ENCODE measurements at regions not wholly inside any gene's neighbourhood (a gene's known extent, or its start where the extent isn't known, plus 50 kb on each side); places are given as distances from the start of the nearest gene placed in this dataset.

DNA sequence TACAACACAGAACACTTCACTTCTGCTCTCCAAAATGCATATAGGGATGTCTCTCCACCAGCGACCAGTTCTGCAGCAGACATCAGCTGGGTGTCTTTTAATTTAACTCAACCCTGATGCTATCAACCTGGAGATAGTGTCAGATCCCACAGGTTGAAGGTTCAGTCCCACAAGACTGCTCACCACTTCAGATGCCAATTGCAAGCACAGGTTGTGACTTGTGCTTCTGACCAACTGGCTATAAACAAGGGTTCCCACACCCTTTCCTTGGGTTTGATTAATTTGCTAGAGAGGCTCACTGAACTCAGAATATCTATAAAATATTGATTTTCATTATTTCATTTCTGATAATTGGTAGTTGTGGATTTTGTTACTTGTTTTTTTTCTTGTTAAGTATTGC, 177.4 kb upstream of the HS3ST1 start:
- CTCF ChIA-PET: no interaction called here
- H3K9me3 ChIP-seq (ENCODE audit: control insufficient read depth, insufficient read depth, low read depth, low read length): no peaks in the 10 kb centered on the region
- no peaks in the 10 kb centered on the region for H3K36me3 ChIP-seq (ENCODE audit: control insufficient read depth in 2 of 2, insufficient read depth in 1 of 2, low read length in 2 of 2)
- POLR2A ChIA-PET: no interaction called here
- no peaks in the 10 kb centered on the region for H3K4me1 ChIP-seq (ENCODE audit: control insufficient read depth, insufficient read depth, low read length)
- TF ChIP-seq ZNF558 (tag by site-specific recombination; IDR thresholded peaks at IDR 0.05) (no peak), ZNF132 (tag by site-specific recombination; IDR thresholded peaks at IDR 0.05; ENCODE audit: borderline replicate concordance) (no peak)
- H3K27ac ChIP-seq (ENCODE audit: extremely low read depth, low read depth, low read length): no peak overlapping the region
- H3K4me3 ChIP-seq (ENCODE audit: low read depth, low read length): no peak overlapping the region

- ChIA-PET CTCF (no interaction called here), POLR2A (no interaction called here)
Measured at GRCh38 chr4:11605597-11605996, 176.9 kb upstream of the HS3ST1 start.

GRCh38 chr4:11604821-11605220, 176.1 kb upstream of the HS3ST1 start:
- no peak for TF ChIP-seq ZNF341 (tag by site-specific recombination; IDR thresholded peaks at IDR 0.05; ENCODE audit: low read depth)
- no peak for TF ChIP-seq RBAK (tag by site-specific recombination; IDR thresholded peaks at IDR 0.05)
- no peak for TF ChIP-seq IKZF3 (tag by site-specific recombination; IDR thresholded peaks at IDR 0.05)
- no peak for TF ChIP-seq ZBTB11 (tag by site-specific recombination; conservative IDR thresholded peaks at IDR 0.05; ENCODE audit: low read depth)
- TF ChIP-seq ZNF366 (tag by site-specific recombination; conservative IDR thresholded peaks at IDR 0.05): no peak
- TF ChIP-seq, protein P1, sequence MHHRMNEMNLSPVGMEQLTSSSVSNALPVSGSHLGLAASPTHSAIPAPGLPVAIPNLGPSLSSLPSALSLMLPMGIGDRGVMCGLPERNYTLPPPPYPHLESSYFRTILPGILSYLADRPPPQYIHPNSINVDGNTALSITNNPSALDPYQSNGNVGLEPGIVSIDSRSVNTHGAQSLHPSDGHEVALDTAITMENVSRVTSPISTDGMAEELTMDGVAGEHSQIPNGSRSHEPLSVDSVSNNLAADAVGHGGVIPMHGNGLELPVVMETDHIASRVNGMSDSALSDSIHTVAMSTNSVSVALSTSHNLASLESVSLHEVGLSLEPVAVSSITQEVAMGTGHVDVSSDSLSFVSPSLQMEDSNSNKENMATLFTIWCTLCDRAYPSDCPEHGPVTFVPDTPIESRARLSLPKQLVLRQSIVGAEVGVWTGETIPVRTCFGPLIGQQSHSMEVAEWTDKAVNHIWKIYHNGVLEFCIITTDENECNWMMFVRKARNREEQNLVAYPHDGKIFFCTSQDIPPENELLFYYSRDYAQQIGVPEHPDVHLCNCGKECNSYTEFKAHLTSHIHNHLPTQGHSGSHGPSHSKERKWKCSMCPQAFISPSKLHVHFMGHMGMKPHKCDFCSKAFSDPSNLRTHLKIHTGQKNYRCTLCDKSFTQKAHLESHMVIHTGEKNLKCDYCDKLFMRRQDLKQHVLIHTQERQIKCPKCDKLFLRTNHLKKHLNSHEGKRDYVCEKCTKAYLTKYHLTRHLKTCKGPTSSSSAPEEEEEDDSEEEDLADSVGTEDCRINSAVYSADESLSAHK (tag by site-specific recombination; IDR thresholded peaks at IDR 0.05): no peak
- POLR2A ChIA-PET: no interaction called here
- no peaks in the 10 kb centered on the region for H3K4me1 ChIP-seq (ENCODE audit: control insufficient read depth, insufficient read depth, low read length)

More at GRCh38 chr4:11605597-11605996, 176.9 kb upstream of the HS3ST1 start:
- H3K27ac ChIP-seq (ENCODE audit: extremely low read depth, low read depth, low read length): no peak overlapping the region
- H3K36me3 ChIP-seq (ENCODE audit: control insufficient read depth in 2 of 2, insufficient read depth in 1 of 2, low read length in 2 of 2): no peaks in the 10 kb centered on the region
- TF ChIP-seq SCRT1 (tag by site-specific recombination; IDR thresholded peaks at IDR 0.05; ENCODE audit: borderline replicate concordance) (no peak), ZNF146 (tag by site-specific recombination; IDR thresholded peaks at IDR 0.05) (no peak), SP3 (tag by site-specific recombination; IDR thresholded peaks at IDR 0.05) (no peak), KLF16 (tag by site-specific recombination; IDR thresholded peaks at IDR 0.05) (no peak), ZNF292 (tag by site-specific recombination; IDR thresholded peaks at IDR 0.05; ENCODE audit: borderline replicate concordance, low read depth) (no peak), ZNF223 (tag by site-specific recombination; IDR thresholded peaks at IDR 0.05) (no peak), ZNF704 (tag by site-specific recombination; IDR thresholded peaks at IDR 0.05) (no peak), ZNF830 (tag by site-specific recombination; IDR thresholded peaks at IDR 0.05; ENCODE audit: low read depth) (no peak), ZNF2 (tag by site-specific recombination; IDR thresholded peaks at IDR 0.05) (no peak), ZNF549 (tag by site-specific recombination; IDR thresholded peaks at IDR 0.05) (no peak), ZEB2 (tag by site-specific recombination; IDR thresholded peaks at IDR 0.05) (no peak), ZNF133 (tag by site-specific recombination; IDR thresholded peaks at IDR 0.05) (no peak), ZNF157 (tag by site-specific recombination; IDR thresholded peaks at IDR 0.05) (no peak), ZNF610 (tag by site-specific recombination; IDR thresholded peaks at IDR 0.05; ENCODE audit: borderline replicate concordance) (no peak), YY2 (tag by site-specific recombination; IDR thresholded peaks at IDR 0.05) (no peak)
- TF ChIP-seq, protein P2, sequence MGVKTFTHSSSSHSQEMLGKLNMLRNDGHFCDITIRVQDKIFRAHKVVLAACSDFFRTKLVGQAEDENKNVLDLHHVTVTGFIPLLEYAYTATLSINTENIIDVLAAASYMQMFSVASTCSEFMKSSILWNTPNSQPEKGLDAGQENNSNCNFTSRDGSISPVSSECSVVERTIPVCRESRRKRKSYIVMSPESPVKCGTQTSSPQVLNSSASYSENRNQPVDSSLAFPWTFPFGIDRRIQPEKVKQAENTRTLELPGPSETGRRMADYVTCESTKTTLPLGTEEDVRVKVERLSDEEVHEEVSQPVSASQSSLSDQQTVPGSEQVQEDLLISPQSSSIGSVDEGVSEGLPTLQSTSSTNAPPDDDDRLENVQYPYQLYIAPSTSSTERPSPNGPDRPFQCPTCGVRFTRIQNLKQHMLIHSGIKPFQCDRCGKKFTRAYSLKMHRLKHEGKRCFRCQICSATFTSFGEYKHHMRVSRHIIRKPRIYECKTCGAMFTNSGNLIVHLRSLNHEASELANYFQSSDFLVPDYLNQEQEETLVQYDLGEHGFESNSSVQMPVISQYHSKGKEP (tag by site-specific recombination; IDR thresholded peaks at IDR 0.05): no peak
- TF ChIP-seq, protein P3, sequence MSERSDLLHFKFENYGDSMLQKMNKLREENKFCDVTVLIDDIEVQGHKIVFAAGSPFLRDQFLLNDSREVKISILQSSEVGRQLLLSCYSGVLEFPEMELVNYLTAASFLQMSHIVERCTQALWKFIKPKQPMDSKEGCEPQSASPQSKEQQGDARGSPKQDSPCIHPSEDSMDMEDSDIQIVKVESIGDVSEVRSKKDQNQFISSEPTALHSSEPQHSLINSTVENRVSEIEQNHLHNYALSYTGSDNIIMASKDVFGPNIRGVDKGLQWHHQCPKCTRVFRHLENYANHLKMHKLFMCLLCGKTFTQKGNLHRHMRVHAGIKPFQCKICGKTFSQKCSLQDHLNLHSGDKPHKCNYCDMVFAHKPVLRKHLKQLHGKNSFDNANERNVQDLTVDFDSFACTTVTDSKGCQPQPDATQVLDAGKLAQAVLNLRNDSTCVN (tag by site-specific recombination; optimal IDR thresholded peaks at IDR 0.05): no peak
- no peaks in the 10 kb centered on the region for H3K9me3 ChIP-seq (ENCODE audit: control insufficient read depth, insufficient read depth, low read depth, low read length)
- H3K4me3 ChIP-seq (ENCODE audit: low read depth, low read length): no peak overlapping the region
- H3K4me1 ChIP-seq (ENCODE audit: control insufficient read depth, insufficient read depth, low read length): no peaks in the 10 kb centered on the region

More at GRCh38 chr4:11604821-11605220, 176.1 kb upstream of the HS3ST1 start:
- Histone ChIP-seq H3K4me3 (ENCODE audit: low read depth, low read length) (no peak overlapping the region), H3K27ac (ENCODE audit: extremely low read depth, low read depth, low read length) (no peak overlapping the region), H3K9me3 (ENCODE audit: control insufficient read depth, insufficient read depth, low read depth, low read length) (no peaks in the 10 kb centered on the region), H3K36me3 (ENCODE audit: control insufficient read depth in 2 of 2, insufficient read depth in 1 of 2, low read length in 2 of 2) (no peaks in the 10 kb centered on the region)
- CTCF ChIA-PET: no interaction called here
